ENCODE measurements at regions not wholly inside any gene's neighbourhood (a gene's known extent, or its start where the extent isn't known, plus 50 kb on each side); places are given as distances from the start of the nearest gene placed in this dataset.

- WGBS, 2 donors = 69 to 77% methylated on average over 7 of the region's 7 CpGs
- no peak for DNase-seq
- Histone ChIP-seq H3K36me3 (replicated peaks in 1 of 2; ENCODE audit: insufficient read depth in 1 of 2, low read depth in 2 of 2) (peaks cover 4 to 9% of the 10 kb centered on the region in 2 donors), H3K4me1 (peaks cover 65% of the 10 kb centered on the region), H3K27ac (peak overlapping the region; percentile 91 to 97 (median 96)), H3K4me3 (no peak overlapping the region), H3K27me3 (no peaks in the 10 kb centered on the region), H3K9me3 (no peaks in the 10 kb centered on the region)
- no peak for ATAC-seq
- intact Hi-C loops (cut with DNase I) = loop anchor here (10.0 kb wide), 1 partner anchor 124 kb away; no protein-coding TSS in a partner anchor
- TF ChIP-seq POLR2A (IDR thresholded peaks at IDR 0.05) (no peak), CTCF (IDR thresholded peaks at IDR 0.05) (no peak)
Measured at GRCh38 chr12:124370384-124370783, 75.5 kb downstream of the RFLNA start.

- no peak for DNase-seq
- H3K4me3 ChIP-seq = no peak overlapping the region
- no peaks in the 10 kb centered on the region for H3K9me3 ChIP-seq
- H3K27ac ChIP-seq = peak overlapping the region; percentile 91 to 97 (median 96)
- intact Hi-C loops (cut with DNase I) = loop anchor here (10.0 kb wide), 1 partner anchor 125 kb away; no protein-coding TSS in a partner anchor
- ATAC-seq = peak; percentile 25
- 18 to 36% methylated on average over 5 to 20 of the region's 20 CpGs for WGBS, 2 donors
- H3K27me3 ChIP-seq = no peaks in the 10 kb centered on the region
- TF ChIP-seq CTCF (IDR thresholded peaks at IDR 0.05) (no peak), POLR2A (IDR thresholded peaks at IDR 0.05) (peak in 1 of 3 donors; percentile 22)
- H3K36me3 ChIP-seq (replicated peaks in 1 of 2; ENCODE audit: insufficient read depth in 1 of 2, low read depth in 2 of 2) = peaks cover 4 to 9% of the 10 kb centered on the region in 2 donors
- H3K4me1 ChIP-seq = peaks cover 70% of the 10 kb centered on the region
Measured at GRCh38 chr12:124369827-124370378, 75.0 kb downstream of the RFLNA start.

GRCh38 chr12:124369055-124369826 lies 74.3 kb downstream of the RFLNA start:
- TF ChIP-seq CTCF (IDR thresholded peaks at IDR 0.05) (peak in 6 of 7 experiments; percentile 47 to 86 (median 66)), POLR2A (IDR thresholded peaks at IDR 0.05) (peak in 2 of 3 donors; percentile 7 to 13)
- DNase-seq = peak; percentile 96 to 99 (median 98)
- H3K27ac ChIP-seq = peak overlapping the region; percentile 91 to 97 (median 96)
- H3K27me3 ChIP-seq = no peaks in the 10 kb centered on the region
- WGBS, 2 donors = 10 to 21% methylated on average over 8 to 19 of the region's 38 CpGs
- H3K9me3 ChIP-seq = no peaks in the 10 kb centered on the region
- intact Hi-C loops (cut with DNase I) = no loop called here
- peaks cover 76% of the 10 kb centered on the region for H3K4me1 ChIP-seq
- ATAC-seq = peak; percentile 92
- no peak overlapping the region for H3K4me3 ChIP-seq
- H3K36me3 ChIP-seq (replicated peaks in 1 of 2; ENCODE audit: insufficient read depth in 1 of 2, low read depth in 2 of 2) = peaks cover 3 to 9% of the 10 kb centered on the region in 2 donors

DNA sequence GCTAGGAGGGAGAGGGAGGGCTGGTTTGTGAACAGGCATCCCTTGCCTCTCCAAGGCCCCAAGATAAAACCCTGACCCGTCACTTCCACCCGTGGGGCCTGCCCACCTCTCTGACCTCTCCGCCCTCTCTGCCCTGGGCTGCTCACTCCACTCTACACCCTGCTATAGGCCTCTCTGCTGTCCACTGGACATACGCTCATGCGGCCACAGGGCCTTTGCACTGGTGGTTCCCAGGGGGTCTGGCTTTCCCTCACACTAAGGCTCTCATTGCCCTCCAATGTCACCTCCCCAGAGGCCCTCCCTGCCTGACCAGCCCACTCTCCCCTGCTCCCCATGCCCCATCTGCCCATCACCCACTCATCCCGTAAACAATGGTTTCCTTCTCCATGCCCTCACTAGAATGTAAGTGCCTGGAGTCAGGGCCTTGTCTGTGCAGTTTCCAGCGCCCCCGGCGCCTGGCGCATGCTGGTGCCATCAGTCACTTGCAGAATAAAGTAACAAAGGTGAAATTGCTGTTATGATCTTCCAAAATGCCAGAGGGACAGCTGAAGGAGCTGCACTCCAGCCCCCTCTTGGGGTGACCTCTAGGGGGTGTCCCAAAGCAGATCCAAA lies 73.6 kb downstream of the RFLNA start:
- intact Hi-C loops (cut with DNase I) = no loop called here
- H3K4me1 ChIP-seq = peaks cover 84% of the 10 kb centered on the region
- H3K4me3 ChIP-seq = no peak overlapping the region
- H3K27me3 ChIP-seq = no peaks in the 10 kb centered on the region
- DNase-seq (peak in 1 of 4 donors; percentile 49), ATAC-seq (no peak)
- H3K36me3 ChIP-seq (replicated peaks in 1 of 2; ENCODE audit: insufficient read depth in 1 of 2, low read depth in 2 of 2) = peaks cover 2 to 9% of the 10 kb centered on the region in 2 donors
- no peaks in the 10 kb centered on the region for H3K9me3 ChIP-seq
- WGBS, 2 donors = 88 to 91% methylated on average over 10 of the region's 10 CpGs
- peak overlapping the region; percentile 91 to 97 (median 96) for H3K27ac ChIP-seq
- TF ChIP-seq POLR2A (IDR thresholded peaks at IDR 0.05) (no peak), CTCF (IDR thresholded peaks at IDR 0.05) (no peak)
